MM.1S (cell line): ENCODE measurements at regions not wholly inside any gene's neighbourhood (a gene's known extent, or its start where the extent isn't known, plus 50 kb on each side); places are given as distances from the start of the nearest gene placed in this dataset.

Experiments
- DNase-seq: peaks from one replicate; pipeline ENCODE4 v3.0.0-alpha.2; 2015
- H2AFZ ChIP-seq: fragments of 300-600 bp; sonication (generic); 2 replicates; pipeline ENCODE4 v1.6.0; 2016; ENCODE audit warnings: antibody characterized with exemption, low read length
- H3F3A ChIP-seq: fragments of 300-600 bp; sonication (generic); 2 replicates; pipeline ENCODE4 v1.6.1; 2016; ENCODE audit warnings: mild to moderate bottlenecking, antibody characterized with exemption, low read length, moderate library complexity, mixed read lengths; ENCODE audit not compliant: insufficient read depth
- H3K27ac ChIP-seq: fragments of 300-600 bp; sonication (generic); 2 replicates; pipeline ENCODE4 v1.5.1; 2016; ENCODE audit warnings: mild to moderate bottlenecking, low read length
- H3K27me3 ChIP-seq: fragments of 300-600 bp; sonication (generic); replicated peaks from 2 replicates; pipeline ENCODE4 v1.6.0; 2016; ENCODE audit warnings: low read length; ENCODE audit not compliant: insufficient read depth
- H3K36me3 ChIP-seq: fragments of 300-600 bp; sonication (generic); replicated peaks from 2 replicates; pipeline ENCODE4 v1.6.1; 2016; ENCODE audit warnings: mild to moderate bottlenecking, low read length, mixed read lengths; ENCODE audit not compliant: insufficient read depth
- H3K4me1 ChIP-seq: fragments of 300-600 bp; sonication (generic); 2 replicates; pipeline ENCODE4 v1.6.1; 2016; ENCODE audit warnings: low read length, mixed read lengths
- H3K4me2 ChIP-seq: fragments of 300-600 bp; sonication (generic); 2 replicates; pipeline ENCODE4 v1.6.0; 2016; ENCODE audit warnings: low read depth, low read length
- H3K4me3 ChIP-seq: fragments of 300-600 bp; sonication (generic); 2 replicates; pipeline ENCODE4 v1.5.1; 2016; ENCODE audit warnings: low read length, mixed read lengths
- H3K79me2 ChIP-seq: fragments of 300-600 bp; sonication (generic); 2 replicates; pipeline ENCODE4 v1.6.1; 2016; ENCODE audit warnings: mixed run types, low read length, mixed read lengths
- H3K9ac ChIP-seq: fragments of 300-600 bp; sonication (generic); 2 replicates; pipeline ENCODE4 v1.6.1; 2016; ENCODE audit warnings: low read length, mixed read lengths
- H3K9me2 ChIP-seq: fragments of 300-600 bp; sonication (generic); replicated peaks from 2 replicates; pipeline ENCODE4 v1.6.1; 2016; ENCODE audit warnings: mild to moderate bottlenecking, low read length, mixed read lengths; ENCODE audit not compliant: insufficient read depth
- H3K9me3 ChIP-seq: fragments of 300-600 bp; sonication (generic); replicated peaks from 2 replicates; pipeline ENCODE4 v1.6.1; 2016; ENCODE audit warnings: mild to moderate bottlenecking, low read length, mixed read lengths; ENCODE audit not compliant: insufficient read depth
- H4K20me1 ChIP-seq: fragments of 300-600 bp; sonication (generic); 2 replicates; pipeline ENCODE4 v1.6.1; 2016; ENCODE audit warnings: mild to moderate bottlenecking, low read length, moderate library complexity, mixed read lengths; ENCODE audit not compliant: insufficient read depth
- EZH2 ChIP-seq: fragments of 300-600 bp; sonication (generic); optimal IDR thresholded peaks from 2 replicates; pipeline ENCODE3; 2017; ENCODE audit warnings: low read depth, mild to moderate bottlenecking, antibody characterized with exemption, low read length, mixed read lengths
- EZH2phosphoT487 ChIP-seq: fragments of 300-600 bp; sonication (generic); IDR thresholded peaks from 2 replicates; pipeline ENCODE4 v1.6.1; 2018; ENCODE audit warnings: antibody characterized with exemption, low read length
- TF ChIP-seq, protein P1 (sequence below): fragments of 300-600 bp; sonication (generic); IDR thresholded peaks from 2 replicates; pipeline ENCODE4 v1.5.1; 2016; ENCODE audit warnings: antibody characterized with exemption, low read length, mixed read lengths

DNA sequence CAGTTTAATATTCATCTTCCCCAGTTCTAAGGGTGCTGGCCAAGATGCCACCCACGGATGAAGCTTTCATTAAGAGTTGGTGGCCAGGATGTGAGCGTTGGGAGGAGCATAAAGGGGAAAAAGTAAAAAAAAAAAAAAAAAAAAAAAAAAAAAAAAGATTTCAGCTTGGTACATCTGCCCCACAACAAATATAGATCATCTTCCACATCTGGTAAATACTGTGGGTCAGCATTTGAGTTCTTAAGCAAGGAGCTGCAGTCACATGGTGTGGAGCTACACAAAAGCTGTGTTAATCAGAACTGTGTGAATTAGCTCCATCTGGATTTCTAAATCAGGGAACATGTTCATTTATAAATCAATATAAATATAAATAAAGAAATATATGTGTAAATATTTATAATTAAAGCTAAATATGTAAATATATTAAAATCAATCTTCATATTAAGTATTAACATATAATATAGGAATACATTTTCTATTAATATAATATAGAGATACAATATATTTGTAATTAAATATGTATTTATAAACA lies 262.3 kb downstream of the NUAK1 start:
- no peak overlapping the region for H3K9ac ChIP-seq
- H2AFZ ChIP-seq: no peak overlapping the region
- no peaks in the 10 kb centered on the region for H4K20me1 ChIP-seq
- H3F3A ChIP-seq: no peaks in the 10 kb centered on the region
- H3K4me1 ChIP-seq: peaks cover 8% of the 10 kb centered on the region
- H3K79me2 ChIP-seq: no peaks in the 10 kb centered on the region
- no peaks in the 10 kb centered on the region for H3K9me3 ChIP-seq
- no peaks in the 10 kb centered on the region for H3K9me2 ChIP-seq
- no peaks in the 10 kb centered on the region for H3K27me3 ChIP-seq
- H3K36me3 ChIP-seq: no peaks in the 10 kb centered on the region
- TF ChIP-seq EZH2 (no peak), EZH2phosphoT487 (no peak)
- TF ChIP-seq, protein P1, sequence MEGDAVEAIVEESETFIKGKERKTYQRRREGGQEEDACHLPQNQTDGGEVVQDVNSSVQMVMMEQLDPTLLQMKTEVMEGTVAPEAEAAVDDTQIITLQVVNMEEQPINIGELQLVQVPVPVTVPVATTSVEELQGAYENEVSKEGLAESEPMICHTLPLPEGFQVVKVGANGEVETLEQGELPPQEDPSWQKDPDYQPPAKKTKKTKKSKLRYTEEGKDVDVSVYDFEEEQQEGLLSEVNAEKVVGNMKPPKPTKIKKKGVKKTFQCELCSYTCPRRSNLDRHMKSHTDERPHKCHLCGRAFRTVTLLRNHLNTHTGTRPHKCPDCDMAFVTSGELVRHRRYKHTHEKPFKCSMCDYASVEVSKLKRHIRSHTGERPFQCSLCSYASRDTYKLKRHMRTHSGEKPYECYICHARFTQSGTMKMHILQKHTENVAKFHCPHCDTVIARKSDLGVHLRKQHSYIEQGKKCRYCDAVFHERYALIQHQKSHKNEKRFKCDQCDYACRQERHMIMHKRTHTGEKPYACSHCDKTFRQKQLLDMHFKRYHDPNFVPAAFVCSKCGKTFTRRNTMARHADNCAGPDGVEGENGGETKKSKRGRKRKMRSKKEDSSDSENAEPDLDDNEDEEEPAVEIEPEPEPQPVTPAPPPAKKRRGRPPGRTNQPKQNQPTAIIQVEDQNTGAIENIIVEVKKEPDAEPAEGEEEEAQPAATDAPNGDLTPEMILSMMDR: no peak
- peak overlapping the region; percentile 22; the same call in 1 of the 2 replicates for H3K27ac ChIP-seq
- no peak overlapping the region for H3K4me3 ChIP-seq
- no peak overlapping the region; the same call in 1 of the 2 replicates for H3K4me2 ChIP-seq
- DNase-seq: peak; percentile 53

- H3K79me2 ChIP-seq: no peaks in the 10 kb centered on the region
- TF ChIP-seq EZH2 (no peak), EZH2phosphoT487 (no peak)
- TF ChIP-seq, protein P1: no peak
- H4K20me1 ChIP-seq: no peaks in the 10 kb centered on the region
These were observed 259.8 kb downstream of the NUAK1 start for GRCh38 chr12:105878964-105879363.

GRCh38 chr12:105880824-105881388 lies 257.8 kb downstream of the NUAK1 start:
- Histone ChIP-seq H3F3A (no peaks in the 10 kb centered on the region), H3K36me3 (no peaks in the 10 kb centered on the region)
- no peak for TF ChIP-seq EZH2
- TF ChIP-seq, protein P1: no peak
- no peak for TF ChIP-seq EZH2phosphoT487

More at GRCh38 chr12:105878964-105879363, 259.8 kb downstream of the NUAK1 start:
- DNase-seq: no peak
- Histone ChIP-seq H3K27ac (no peak overlapping the region), H3K9me2 (no peaks in the 10 kb centered on the region), H2AFZ (no peak overlapping the region), H3K4me3 (no peak overlapping the region), H3K9ac (no peak overlapping the region), H3K4me2 (no peak overlapping the region), H3K9me3 (no peaks in the 10 kb centered on the region), H3K4me1 (peaks cover 8% of the 10 kb centered on the region), H3F3A (no peaks in the 10 kb centered on the region), H3K36me3 (no peaks in the 10 kb centered on the region), H3K27me3 (no peaks in the 10 kb centered on the region)

More at GRCh38 chr12:105880824-105881388, 257.8 kb downstream of the NUAK1 start:
- Histone ChIP-seq H2AFZ (no peak overlapping the region), H3K27ac (no peak overlapping the region), H3K9ac (no peak overlapping the region), H3K79me2 (no peaks in the 10 kb centered on the region), H3K4me3 (no peak overlapping the region), H3K9me2 (no peaks in the 10 kb centered on the region), H3K4me2 (no peak overlapping the region), H3K4me1 (peaks cover 4% of the 10 kb centered on the region; the same call in 1 of the 2 replicates), H3K9me3 (no peaks in the 10 kb centered on the region), H4K20me1 (no peaks in the 10 kb centered on the region), H3K27me3 (no peaks in the 10 kb centered on the region)
- DNase-seq: no peak
